HL-60 (cell line): ENCODE measurements at regions not wholly inside any gene's neighbourhood (a gene's known extent, or its start where the extent isn't known, plus 50 kb on each side); places are given as distances from the start of the nearest gene placed in this dataset.

ENCODE experiments used
- DNase-seq, 2 experiments: peaks; one replicate each; pipeline ENCODE4 v3.0.0-alpha.2; 2010 to 2020; ENCODE audit warnings: low read depth in 1 of 2, low spot score in 1 of 2
- H3K27ac ChIP-seq: fragments of 250-450 bp; sonication (Bioruptor Pico); replicated peaks from 2 replicates; pipeline ENCODE4 v1.5.1; 2020; ENCODE audit warnings: mild to moderate bottlenecking, moderate library complexity
- H3K27me3 ChIP-seq: fragments of 250-450 bp; sonication (Bioruptor Pico); 2 replicates; pipeline ENCODE4 v1.5.1; 2021; ENCODE audit warnings: mild to moderate bottlenecking, moderate library complexity; ENCODE audit not compliant: insufficient read depth, poor library complexity, severe bottlenecking
- H3K4me3 ChIP-seq: replicated peaks from 2 replicates; pipeline ENCODE4 v1.5.1; 2011; ENCODE audit warnings: mild to moderate bottlenecking, control low read depth, low read length; ENCODE audit not compliant: insufficient read depth
- GABPA ChIP-seq: IDR thresholded peaks from 2 replicates; pipeline ENCODE4 v1.6.1; 2012; ENCODE audit warnings: low read depth
- POLR2AphosphoS5 ChIP-seq: IDR thresholded peaks from 2 replicates; pipeline ENCODE4 v1.6.1; 2012; ENCODE audit warnings: low read depth
- SPI1 ChIP-seq: IDR thresholded peaks from 2 replicates; pipeline ENCODE4 v1.6.1; 2012; ENCODE audit warnings: low read depth, mild to moderate bottlenecking, borderline replicate concordance
- TF ChIP-seq, protein P1 (sequence below): IDR thresholded peaks from 2 replicates; pipeline ENCODE4 v1.6.1; 2012; ENCODE audit warnings: low read depth; ENCODE audit not compliant: insufficient replicate concordance
- TF ChIP-seq, protein P2 (sequence below): IDR thresholded peaks from one replicate; pipeline ENCODE4 v1.5.1; 2011; ENCODE audit warnings: low read length, control low read depth, inconsistent platforms; ENCODE audit not compliant: insufficient read depth

GRCh38 chr16:52618753-52619497, 72.0 kb upstream of the TOX3 start:
- DNase-seq = no peak
- H3K27ac ChIP-seq = no peak overlapping the region
- no peak for TF ChIP-seq POLR2AphosphoS5
- TF ChIP-seq, protein P1, sequence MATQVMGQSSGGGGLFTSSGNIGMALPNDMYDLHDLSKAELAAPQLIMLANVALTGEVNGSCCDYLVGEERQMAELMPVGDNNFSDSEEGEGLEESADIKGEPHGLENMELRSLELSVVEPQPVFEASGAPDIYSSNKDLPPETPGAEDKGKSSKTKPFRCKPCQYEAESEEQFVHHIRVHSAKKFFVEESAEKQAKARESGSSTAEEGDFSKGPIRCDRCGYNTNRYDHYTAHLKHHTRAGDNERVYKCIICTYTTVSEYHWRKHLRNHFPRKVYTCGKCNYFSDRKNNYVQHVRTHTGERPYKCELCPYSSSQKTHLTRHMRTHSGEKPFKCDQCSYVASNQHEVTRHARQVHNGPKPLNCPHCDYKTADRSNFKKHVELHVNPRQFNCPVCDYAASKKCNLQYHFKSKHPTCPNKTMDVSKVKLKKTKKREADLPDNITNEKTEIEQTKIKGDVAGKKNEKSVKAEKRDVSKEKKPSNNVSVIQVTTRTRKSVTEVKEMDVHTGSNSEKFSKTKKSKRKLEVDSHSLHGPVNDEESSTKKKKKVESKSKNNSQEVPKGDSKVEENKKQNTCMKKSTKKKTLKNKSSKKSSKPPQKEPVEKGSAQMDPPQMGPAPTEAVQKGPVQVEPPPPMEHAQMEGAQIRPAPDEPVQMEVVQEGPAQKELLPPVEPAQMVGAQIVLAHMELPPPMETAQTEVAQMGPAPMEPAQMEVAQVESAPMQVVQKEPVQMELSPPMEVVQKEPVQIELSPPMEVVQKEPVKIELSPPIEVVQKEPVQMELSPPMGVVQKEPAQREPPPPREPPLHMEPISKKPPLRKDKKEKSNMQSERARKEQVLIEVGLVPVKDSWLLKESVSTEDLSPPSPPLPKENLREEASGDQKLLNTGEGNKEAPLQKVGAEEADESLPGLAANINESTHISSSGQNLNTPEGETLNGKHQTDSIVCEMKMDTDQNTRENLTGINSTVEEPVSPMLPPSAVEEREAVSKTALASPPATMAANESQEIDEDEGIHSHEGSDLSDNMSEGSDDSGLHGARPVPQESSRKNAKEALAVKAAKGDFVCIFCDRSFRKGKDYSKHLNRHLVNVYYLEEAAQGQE = no peak
- TF ChIP-seq GABPA = no peak
- no peak for TF ChIP-seq SPI1
- TF ChIP-seq, protein P2, sequence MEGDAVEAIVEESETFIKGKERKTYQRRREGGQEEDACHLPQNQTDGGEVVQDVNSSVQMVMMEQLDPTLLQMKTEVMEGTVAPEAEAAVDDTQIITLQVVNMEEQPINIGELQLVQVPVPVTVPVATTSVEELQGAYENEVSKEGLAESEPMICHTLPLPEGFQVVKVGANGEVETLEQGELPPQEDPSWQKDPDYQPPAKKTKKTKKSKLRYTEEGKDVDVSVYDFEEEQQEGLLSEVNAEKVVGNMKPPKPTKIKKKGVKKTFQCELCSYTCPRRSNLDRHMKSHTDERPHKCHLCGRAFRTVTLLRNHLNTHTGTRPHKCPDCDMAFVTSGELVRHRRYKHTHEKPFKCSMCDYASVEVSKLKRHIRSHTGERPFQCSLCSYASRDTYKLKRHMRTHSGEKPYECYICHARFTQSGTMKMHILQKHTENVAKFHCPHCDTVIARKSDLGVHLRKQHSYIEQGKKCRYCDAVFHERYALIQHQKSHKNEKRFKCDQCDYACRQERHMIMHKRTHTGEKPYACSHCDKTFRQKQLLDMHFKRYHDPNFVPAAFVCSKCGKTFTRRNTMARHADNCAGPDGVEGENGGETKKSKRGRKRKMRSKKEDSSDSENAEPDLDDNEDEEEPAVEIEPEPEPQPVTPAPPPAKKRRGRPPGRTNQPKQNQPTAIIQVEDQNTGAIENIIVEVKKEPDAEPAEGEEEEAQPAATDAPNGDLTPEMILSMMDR = no peak
- peaks cover 2% of the 10 kb centered on the region for H3K27me3 ChIP-seq
- no peak overlapping the region for H3K4me3 ChIP-seq

DNA sequence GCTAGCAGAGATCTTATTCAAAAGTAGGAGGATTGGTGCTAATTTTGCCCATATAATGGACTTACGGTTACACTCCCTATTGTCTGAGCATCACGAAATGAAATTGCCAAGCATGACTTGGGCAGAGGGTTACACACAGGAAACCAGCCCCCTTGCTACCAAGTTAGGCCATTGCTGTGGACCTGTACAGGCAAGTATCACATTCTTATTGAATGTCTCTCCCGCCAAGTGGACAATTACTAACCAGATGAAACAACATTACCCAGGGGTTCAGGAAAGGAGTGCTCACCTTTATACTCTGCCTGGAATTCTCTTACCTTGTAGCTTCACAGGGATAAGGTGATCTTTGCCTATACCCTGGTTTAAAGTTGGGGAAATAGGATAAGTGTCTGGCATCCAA, 70.6 kb upstream of the TOX3 start:
- DNase-seq = no peak
- Histone ChIP-seq H3K4me3 (no peak overlapping the region), H3K27ac (no peak overlapping the region), H3K27me3 (peaks cover 2% of the 10 kb centered on the region)
- TF ChIP-seq, protein P1 = no peak
- TF ChIP-seq SPI1 = no peak
- no peak for TF ChIP-seq GABPA
- TF ChIP-seq, protein P2 = no peak

- H3K4me3 ChIP-seq = no peak overlapping the region
- H3K27me3 ChIP-seq = no peaks in the 10 kb centered on the region
- TF ChIP-seq POLR2AphosphoS5 (no peak), GABPA (no peak)
- TF ChIP-seq, protein P2 = no peak
- H3K27ac ChIP-seq = no peak overlapping the region
- DNase-seq = no peak
Observed at GRCh38 chr16:52613508-52613907, 66.6 kb upstream of the TOX3 start.
